Neural progenitor cell (in vitro differentiated cells): ENCODE measurements at regions not wholly inside any gene's neighbourhood (a gene's known extent, or its start where the extent isn't known, plus 50 kb on each side); places are given as distances from the start of the nearest gene placed in this dataset.

Experiments used
- EZH2 ChIP-seq: fragments of 200-600 bp; sonication (generic); IDR thresholded peaks from 2 replicates; pipeline ENCODE4 v1.6.1; 2017; ENCODE audit warnings: antibody characterized with exemption, mild to moderate bottlenecking, moderate library complexity
- EZH2phosphoT487 ChIP-seq: fragments of 200-600 bp; sonication (generic); IDR thresholded peaks from 2 replicates; pipeline ENCODE4 v1.6.1; 2017; ENCODE audit warnings: antibody characterized with exemption
- TF ChIP-seq, protein P1 (sequence below): fragments of 200-600 bp; sonication (generic); IDR thresholded peaks from 2 replicates; pipeline ENCODE4 v1.5.1; 2017; ENCODE audit warnings: antibody characterized with exemption, mild to moderate bottlenecking

DNA sequence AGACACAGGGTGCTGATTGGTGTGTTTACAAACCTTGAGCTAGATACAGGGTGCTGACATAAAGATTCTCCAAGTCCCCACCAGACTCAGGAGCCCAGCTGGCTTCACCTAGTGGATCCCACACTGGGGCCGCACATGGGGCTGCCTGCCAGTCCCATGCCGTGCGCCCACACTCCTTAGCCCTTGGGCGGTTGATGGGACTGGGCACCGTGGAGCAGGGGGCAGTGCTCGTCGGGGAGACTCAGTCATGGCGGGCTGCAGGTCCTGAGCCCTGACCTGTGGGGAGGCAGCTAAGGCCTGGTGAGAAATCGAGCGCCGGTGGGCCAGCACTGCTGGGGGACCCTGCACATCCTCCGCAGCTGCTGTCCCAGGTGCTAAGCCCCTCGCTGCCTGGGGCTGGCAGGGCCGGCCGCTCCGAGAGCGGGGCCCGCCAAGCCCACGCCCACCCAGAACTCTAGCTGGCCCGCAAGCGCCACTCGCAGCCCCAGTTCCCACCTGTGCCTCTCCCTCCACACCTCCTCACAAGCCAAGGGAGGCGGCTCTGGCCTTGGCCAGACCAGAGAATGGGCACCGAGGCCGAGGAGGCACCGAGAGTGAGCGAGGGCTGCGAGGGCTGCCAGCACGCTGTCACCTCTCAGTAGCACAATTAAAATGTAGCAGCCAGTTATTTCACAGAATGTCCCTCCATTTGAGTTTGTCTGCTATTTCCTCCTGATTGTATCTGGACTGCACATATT, 76.1 kb upstream of the PNPLA4 start:
- TF ChIP-seq, protein P1, sequence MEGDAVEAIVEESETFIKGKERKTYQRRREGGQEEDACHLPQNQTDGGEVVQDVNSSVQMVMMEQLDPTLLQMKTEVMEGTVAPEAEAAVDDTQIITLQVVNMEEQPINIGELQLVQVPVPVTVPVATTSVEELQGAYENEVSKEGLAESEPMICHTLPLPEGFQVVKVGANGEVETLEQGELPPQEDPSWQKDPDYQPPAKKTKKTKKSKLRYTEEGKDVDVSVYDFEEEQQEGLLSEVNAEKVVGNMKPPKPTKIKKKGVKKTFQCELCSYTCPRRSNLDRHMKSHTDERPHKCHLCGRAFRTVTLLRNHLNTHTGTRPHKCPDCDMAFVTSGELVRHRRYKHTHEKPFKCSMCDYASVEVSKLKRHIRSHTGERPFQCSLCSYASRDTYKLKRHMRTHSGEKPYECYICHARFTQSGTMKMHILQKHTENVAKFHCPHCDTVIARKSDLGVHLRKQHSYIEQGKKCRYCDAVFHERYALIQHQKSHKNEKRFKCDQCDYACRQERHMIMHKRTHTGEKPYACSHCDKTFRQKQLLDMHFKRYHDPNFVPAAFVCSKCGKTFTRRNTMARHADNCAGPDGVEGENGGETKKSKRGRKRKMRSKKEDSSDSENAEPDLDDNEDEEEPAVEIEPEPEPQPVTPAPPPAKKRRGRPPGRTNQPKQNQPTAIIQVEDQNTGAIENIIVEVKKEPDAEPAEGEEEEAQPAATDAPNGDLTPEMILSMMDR = no peak
- TF ChIP-seq EZH2 (no peak), EZH2phosphoT487 (no peak)
